ENCODE measurements at regions not wholly inside any gene's neighbourhood (a gene's known extent, or its start where the extent isn't known, plus 50 kb on each side); places are given as distances from the start of the nearest gene placed in this dataset.

- dilution Hi-C loops (cut with MboI; ENCODE audit: extremely low pct_ligation_motif_present, low sequenced_read_pairs) = no loop called here
- Histone ChIP-seq H3K9me3 (ENCODE audit: control insufficient read depth, low read depth, low read length) (no peaks in the 10 kb centered on the region), H3K36me3 (ENCODE audit: control insufficient read depth in 2 of 2, extremely low read depth in 1 of 2, insufficient read depth in 2 of 2, low read length in 2 of 2) (no peaks in the 10 kb centered on the region), H3K9ac (ENCODE audit: control insufficient read depth, extremely low read depth, insufficient read depth, low read length) (no peak overlapping the region), H3K9me1 (ENCODE audit: control insufficient read depth, extremely low read depth, insufficient read depth, low read length) (no peaks in the 10 kb centered on the region), H3K79me2 (ENCODE audit: control insufficient read depth, insufficient read depth, low read length) (no peaks in the 10 kb centered on the region), H4K20me1 (ENCODE audit: control insufficient read depth, extremely low read depth, insufficient read depth, low read length) (no peaks in the 10 kb centered on the region), H3K4me3 (ENCODE audit: control insufficient read depth in 2 of 3, extremely low read depth in 1 of 3, insufficient read depth in 2 of 3, low read depth in 1 of 3, low read length in 3 of 3) (no peak overlapping the region), H2AFZ (ENCODE audit: control insufficient read depth, low read length) (no peak overlapping the region), H3K4me2 (ENCODE audit: control insufficient read depth, extremely low read depth, insufficient read depth, low read depth, low read length) (no peak overlapping the region), H3K27me3 (ENCODE audit: control insufficient read depth, extremely low read depth, insufficient read depth, low read length) (no peaks in the 10 kb centered on the region), H3K4me1 (ENCODE audit: control insufficient read depth, extremely low read depth, insufficient read depth, low read length) (no peaks in the 10 kb centered on the region), H3K27ac (ENCODE audit: control insufficient read depth, insufficient read depth, low read length) (no peak overlapping the region)
- TF ChIP-seq EZH2 (IDR thresholded peaks at IDR 0.05; ENCODE audit: low read length) (no peak), CTCF (optimal IDR thresholded peaks at IDR 0.05 in 1 of 3, IDR thresholded peaks at IDR 0.05 in 1 of 3, conservative IDR thresholded peaks at IDR 0.05 in 1 of 3; ENCODE audit: extremely low read depth in 1 of 3, insufficient read depth in 2 of 3, low read length in 3 of 3) (no peak)
- DNase-seq (ENCODE audit: low read depth, low spot score) (no peak), FAIRE-seq (no peak)
Observed at GRCh38 chr6:166814390-166814789, 142.0 kb downstream of the RNASET2 start.

- no peaks in the 10 kb centered on the region for H3K9me1 ChIP-seq (ENCODE audit: control insufficient read depth, extremely low read depth, insufficient read depth, low read length)
- no peaks in the 10 kb centered on the region for H3K4me1 ChIP-seq (ENCODE audit: control insufficient read depth, extremely low read depth, insufficient read depth, low read length)
- no peak overlapping the region for H3K4me3 ChIP-seq (ENCODE audit: control insufficient read depth in 2 of 3, extremely low read depth in 1 of 3, insufficient read depth in 2 of 3, low read depth in 1 of 3, low read length in 3 of 3)
- no peak for DNase-seq (ENCODE audit: low read depth, low spot score)
- dilution Hi-C loops (cut with MboI; ENCODE audit: extremely low pct_ligation_motif_present, low sequenced_read_pairs) = no loop called here
- no peaks in the 10 kb centered on the region for H3K9me3 ChIP-seq (ENCODE audit: control insufficient read depth, low read depth, low read length)
- H3K27me3 ChIP-seq (ENCODE audit: control insufficient read depth, extremely low read depth, insufficient read depth, low read length) = no peaks in the 10 kb centered on the region
- no peak overlapping the region for H2AFZ ChIP-seq (ENCODE audit: control insufficient read depth, low read length)
- H3K4me2 ChIP-seq (ENCODE audit: control insufficient read depth, extremely low read depth, insufficient read depth, low read depth, low read length) = no peak overlapping the region
- no peak overlapping the region for H3K9ac ChIP-seq (ENCODE audit: control insufficient read depth, extremely low read depth, insufficient read depth, low read length)
- TF ChIP-seq CTCF (optimal IDR thresholded peaks at IDR 0.05 in 1 of 3, IDR thresholded peaks at IDR 0.05 in 1 of 3, conservative IDR thresholded peaks at IDR 0.05 in 1 of 3; ENCODE audit: extremely low read depth in 1 of 3, insufficient read depth in 2 of 3, low read length in 3 of 3) = no peak
- no peak for TF ChIP-seq EZH2 (IDR thresholded peaks at IDR 0.05; ENCODE audit: low read length)
- H3K36me3 ChIP-seq (ENCODE audit: control insufficient read depth in 2 of 2, extremely low read depth in 1 of 2, insufficient read depth in 2 of 2, low read length in 2 of 2) = no peaks in the 10 kb centered on the region
- no peaks in the 10 kb centered on the region for H4K20me1 ChIP-seq (ENCODE audit: control insufficient read depth, extremely low read depth, insufficient read depth, low read length)
- FAIRE-seq = no peak
- no peak overlapping the region for H3K27ac ChIP-seq (ENCODE audit: control insufficient read depth, insufficient read depth, low read length)
- H3K79me2 ChIP-seq (ENCODE audit: control insufficient read depth, insufficient read depth, low read length) = no peaks in the 10 kb centered on the region
Observed at GRCh38 chr6:166813461-166813860, 142.9 kb downstream of the RNASET2 start.

All from keratinocyte (primary cell).